Ascending aorta (tissue), 2 donors: ENCODE measurements at regions not wholly inside any gene's neighbourhood (a gene's known extent, or its start where the extent isn't known, plus 50 kb on each side); places are given as distances from the start of the nearest gene placed in this dataset.

Source experiments
- DNase-seq, 2 donors: peaks; one replicate each; pipeline ENCODE4 v3.0.0-alpha.2; 2019; ENCODE audit warnings: low spot score in 2 of 2
- H3K27ac ChIP-seq, 2 donors: fragments of 200-600 bp; sonication (generic); one replicate each; pipeline ENCODE4 v1.5.1; 2016 to 2017; ENCODE audit warnings: mild to moderate bottlenecking in 1 of 2
- H3K27me3 ChIP-seq: fragments of 200-600 bp; sonication (generic); one replicate; pipeline ENCODE4 v1.5.1; 2017
- H3K36me3 ChIP-seq, 2 donors: fragments of 200-600 bp; sonication (generic); one replicate each; pipeline ENCODE4 v1.5.1; 2016
- H3K4me1 ChIP-seq, 2 donors: fragments of 200-600 bp; sonication (generic); one replicate each; pipeline ENCODE4 v1.5.1; 2016 to 2017; ENCODE audit warnings: mild to moderate bottlenecking in 1 of 2
- H3K4me3 ChIP-seq, 2 donors: fragments of 200-600 bp; sonication (generic); one replicate each; pipeline ENCODE4 v1.5.1; 2016 to 2017; ENCODE audit warnings: mild to moderate bottlenecking in 1 of 2
- H3K9me3 ChIP-seq, 2 donors: fragments of 200-600 bp; sonication (generic); one replicate each; pipeline ENCODE4 v1.5.1; 2016
- CTCF ChIP-seq, 3 experiments: fragments of 200-600 bp in 2 of 3; fragments of 450-650 bp in 1 of 3; sonication (generic) in 2 of 3; IDR thresholded peaks; one replicate each; pipeline ENCODE4 v1.5.1; 2016 to 2019; ENCODE audit warnings: antibody characterized with exemption in 3 of 3, mild to moderate bottlenecking in 1 of 3, moderate library complexity in 1 of 3
- intact Hi-C: fragments of 100-400 bp; cut with DNase I; formaldehyde crosslinking; loops from one replicate; pipeline ENCODE4 v1.15.1; 2023

DNA sequence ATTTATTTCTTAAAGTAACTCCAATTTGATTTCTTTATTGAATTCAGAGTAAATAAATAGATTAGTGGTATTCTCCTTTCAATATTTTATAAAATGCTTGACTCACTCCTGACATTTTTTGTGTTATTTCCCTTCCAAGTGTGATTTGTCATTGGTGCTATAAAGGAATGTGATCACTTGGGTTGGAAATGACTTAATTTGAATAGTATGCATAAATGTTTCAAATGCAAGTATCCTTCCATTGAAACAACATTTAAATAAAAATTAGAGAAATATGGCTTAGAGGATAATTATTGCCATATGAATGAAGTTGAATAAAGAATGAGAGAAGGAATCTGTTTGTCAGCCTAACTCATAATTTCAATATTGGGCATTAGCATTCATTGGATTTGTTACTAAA lies 182.7 kb downstream of the PABPC4L start:
- H3K9me3 ChIP-seq, result no peaks in the 10 kb centered on the region
- no peak overlapping the region for H3K4me3 ChIP-seq
- H3K4me1 ChIP-seq, result no peaks in the 10 kb centered on the region
- DNase-seq, result no peak
- no peaks in the 10 kb centered on the region for H3K36me3 ChIP-seq
- H3K27ac ChIP-seq, result no peak overlapping the region
- TF ChIP-seq CTCF (IDR thresholded peaks at IDR 0.05), result no peak
- intact Hi-C loops, result no loop called here
- H3K27me3 ChIP-seq, result no peaks in the 10 kb centered on the region

- TF ChIP-seq CTCF (IDR thresholded peaks at IDR 0.05), result no peak
- no peak overlapping the region for H3K27ac ChIP-seq
- no peaks in the 10 kb centered on the region for H3K4me1 ChIP-seq
- H3K36me3 ChIP-seq, result no peaks in the 10 kb centered on the region
- intact Hi-C loops, result no loop called here
- no peaks in the 10 kb centered on the region for H3K9me3 ChIP-seq
- no peaks in the 10 kb centered on the region for H3K27me3 ChIP-seq
- no peak overlapping the region for H3K4me3 ChIP-seq
- no peak for DNase-seq
These were observed 200.5 kb downstream of the PABPC4L start for GRCh38 chr4:134001057-134001456.

GRCh38 chr4:133997436-133997835 lies 204.2 kb downstream of the PABPC4L start:
- Histone ChIP-seq H3K36me3 (no peaks in the 10 kb centered on the region), H3K4me3 (no peak overlapping the region), H3K9me3 (no peaks in the 10 kb centered on the region), H3K27me3 (no peaks in the 10 kb centered on the region), H3K27ac (no peak overlapping the region), H3K4me1 (no peaks in the 10 kb centered on the region)
- DNase-seq, result no peak
- no peak for TF ChIP-seq CTCF (IDR thresholded peaks at IDR 0.05)
- intact Hi-C loops, result no loop called here

DNA sequence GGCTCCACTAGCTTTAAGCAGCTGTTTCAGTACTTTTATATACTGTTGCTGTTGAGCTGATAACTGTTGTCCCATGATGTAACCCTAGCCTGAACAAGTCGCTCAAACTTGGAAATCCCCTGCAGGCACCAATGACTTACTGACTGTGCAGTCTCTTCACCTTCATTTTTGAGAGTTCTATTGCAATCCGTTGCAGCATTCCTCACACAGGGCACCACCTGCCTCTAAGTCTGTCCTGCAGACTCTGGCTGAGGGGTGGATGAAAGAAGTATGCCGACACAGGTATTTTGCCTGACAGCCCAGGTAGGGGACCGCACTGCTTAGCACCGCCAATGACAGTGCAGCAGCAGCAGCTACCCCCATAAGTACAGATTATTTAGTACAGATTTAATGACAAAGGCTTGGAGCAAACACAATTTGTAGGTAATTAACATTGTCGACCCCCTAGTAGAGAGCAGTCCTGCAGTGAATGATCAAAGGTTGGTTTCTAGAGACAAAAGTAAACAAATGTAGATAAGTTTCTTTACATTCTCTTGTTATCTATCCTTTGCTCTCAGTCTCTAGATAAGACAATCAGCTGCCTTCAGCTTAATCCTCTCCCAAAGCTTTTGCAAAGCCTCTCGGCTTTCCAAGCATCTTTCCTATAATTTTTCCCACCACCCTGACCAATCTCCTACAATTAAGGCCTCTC lies 205.0 kb downstream of the PABPC4L start:
- H3K27me3 ChIP-seq, result no peaks in the 10 kb centered on the region
- intact Hi-C loops, result no loop called here
- no peaks in the 10 kb centered on the region for H3K9me3 ChIP-seq
- no peak overlapping the region for H3K27ac ChIP-seq
- no peak for DNase-seq
- H3K4me3 ChIP-seq, result no peak overlapping the region
- no peak for TF ChIP-seq CTCF (IDR thresholded peaks at IDR 0.05)
- no peaks in the 10 kb centered on the region for H3K36me3 ChIP-seq
- no peaks in the 10 kb centered on the region for H3K4me1 ChIP-seq

DNA sequence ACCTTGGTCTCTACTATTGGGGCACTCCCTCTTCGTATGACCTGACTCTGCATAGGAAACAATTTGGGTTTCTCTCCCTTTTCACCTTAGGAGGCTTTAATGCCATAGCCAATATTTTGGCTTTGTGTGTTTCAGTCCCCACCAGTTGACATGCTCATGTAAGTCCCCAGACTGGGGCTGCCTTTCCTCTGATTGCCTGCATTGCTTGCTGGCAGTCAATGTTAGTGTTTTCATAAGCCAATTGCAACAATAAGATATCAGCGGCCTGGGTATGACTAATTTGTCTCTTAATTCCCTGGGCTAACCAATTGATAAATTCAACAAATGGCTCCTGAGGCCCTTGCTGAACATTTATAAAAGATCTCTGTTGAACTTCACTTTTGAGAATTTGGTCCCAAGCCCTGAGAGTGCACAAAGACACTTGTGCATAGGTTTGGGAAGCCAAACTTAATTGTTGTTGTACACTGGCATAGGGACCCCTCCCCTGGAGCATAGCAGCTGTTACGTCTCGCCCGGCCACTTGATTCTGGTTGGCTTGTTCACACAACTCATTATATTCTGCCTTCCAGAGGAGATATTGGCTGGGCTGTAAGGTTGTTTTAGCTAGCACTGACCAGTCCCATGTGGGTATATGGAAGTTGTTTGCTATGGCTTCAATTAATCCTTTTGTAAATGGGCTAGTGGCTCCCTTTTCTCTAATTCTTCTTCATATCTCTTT lies 206.2 kb downstream of the PABPC4L start:
- no peak overlapping the region for H3K27ac ChIP-seq
- H3K4me1 ChIP-seq, result no peaks in the 10 kb centered on the region
- intact Hi-C loops, result no loop called here
- no peaks in the 10 kb centered on the region for H3K36me3 ChIP-seq
- no peak overlapping the region for H3K4me3 ChIP-seq
- no peaks in the 10 kb centered on the region for H3K27me3 ChIP-seq
- H3K9me3 ChIP-seq, result peaks cover 0 to 4% of the 10 kb centered on the region in 2 donors
- DNase-seq, result no peak
- TF ChIP-seq CTCF (IDR thresholded peaks at IDR 0.05), result no peak
